CD1c-positive myeloid dendritic cell (primary cell): ENCODE measurements at regions not wholly inside any gene's neighbourhood (a gene's known extent, or its start where the extent isn't known, plus 50 kb on each side); places are given as distances from the start of the nearest gene placed in this dataset.

Experiments used
- DNase-seq: peaks from one replicate; pipeline ENCODE4 v3.0.0-alpha.2; 2016; ENCODE audit errors: extremely low spot score

DNA sequence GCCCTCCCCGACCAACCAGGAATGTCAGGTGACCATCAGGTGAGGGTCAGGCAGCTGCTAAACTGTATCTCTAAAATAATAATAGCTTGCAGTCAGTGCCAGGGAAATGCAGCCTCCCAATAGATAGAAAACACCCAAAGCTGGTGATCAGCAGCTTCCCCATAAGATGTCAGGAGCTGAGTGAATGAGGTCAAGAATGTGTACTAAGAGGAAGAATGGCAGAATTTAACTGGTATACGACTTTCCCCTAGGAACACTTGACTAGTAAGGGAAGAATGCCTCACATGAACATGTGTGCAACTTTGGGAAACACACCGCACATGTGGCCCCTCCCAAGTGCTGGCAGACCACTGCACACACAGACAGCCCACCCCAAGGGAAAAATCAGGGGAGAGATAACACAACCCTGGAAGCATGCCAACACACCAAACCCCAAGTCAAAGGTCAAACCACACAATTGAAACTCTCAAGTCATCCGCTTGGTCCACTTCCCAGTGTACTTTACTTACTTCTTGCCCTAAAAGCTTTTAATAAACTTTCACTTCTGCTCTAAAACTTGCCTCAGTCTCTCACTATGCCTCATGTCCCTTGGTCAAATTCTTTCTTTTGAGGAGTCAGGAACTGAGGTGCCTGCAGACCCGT lies 806.5 kb downstream of the OTOL1 start:
- no peak for DNase-seq

DNA sequence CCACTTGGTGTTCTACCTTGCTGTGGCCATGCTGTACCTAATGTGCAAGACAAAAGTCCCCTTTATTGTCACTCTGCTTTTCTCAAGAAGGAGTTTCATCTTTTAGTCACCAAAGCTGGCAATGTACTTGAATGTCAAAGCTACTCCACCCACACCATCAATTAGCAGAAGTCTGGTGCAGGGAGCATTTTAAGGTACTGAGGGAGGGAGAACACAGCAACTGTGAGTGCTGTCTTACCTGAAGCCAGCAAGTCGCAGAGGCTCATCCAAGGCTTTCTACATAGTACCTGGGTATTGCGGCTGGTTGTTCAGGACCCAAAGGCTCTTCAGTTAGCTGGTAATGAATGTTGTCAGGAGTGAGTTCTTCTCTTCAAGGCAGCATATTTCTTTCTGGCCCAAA lies 820.4 kb downstream of the OTOL1 start:
- no peak for DNase-seq

DNA sequence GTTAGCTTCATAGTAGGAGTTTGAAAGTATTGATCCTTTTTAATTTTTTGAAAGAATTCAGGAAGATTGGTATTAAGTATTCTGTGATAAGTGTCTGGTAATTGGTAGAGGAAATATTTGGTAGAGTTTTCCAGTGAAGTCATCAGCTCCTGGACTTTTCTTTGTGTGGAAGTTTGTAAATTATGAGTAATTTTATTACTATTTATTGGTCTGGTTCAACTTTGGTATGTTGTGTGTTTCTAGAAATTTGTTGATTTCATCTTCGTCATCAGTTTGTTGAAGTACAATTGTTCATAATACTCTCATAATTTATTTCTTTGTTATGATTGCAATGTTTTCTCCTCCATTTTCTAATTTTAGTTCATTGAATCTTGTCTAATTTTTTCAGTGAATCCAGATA lies 832.0 kb downstream of the OTOL1 start:
- no peak for DNase-seq

DNA sequence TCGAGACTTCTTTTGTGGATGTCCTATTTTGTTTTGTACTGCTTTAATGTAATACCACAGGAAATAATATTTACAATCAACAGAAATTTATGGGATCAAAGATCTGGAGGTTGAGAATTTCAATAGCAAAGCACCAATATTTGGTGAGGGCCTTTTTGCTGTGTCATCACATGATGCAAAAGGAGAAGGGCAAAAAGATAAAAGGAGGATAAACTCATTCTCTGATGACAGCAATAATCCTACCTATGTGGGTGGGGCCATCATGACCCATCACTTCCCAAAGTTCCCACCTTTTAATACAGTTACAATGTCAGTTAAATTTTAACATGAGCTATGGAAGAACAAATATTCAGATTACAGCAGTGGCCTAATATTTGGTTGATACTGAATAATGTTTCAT lies 832.9 kb downstream of the OTOL1 start:
- no peak for DNase-seq

DNA sequence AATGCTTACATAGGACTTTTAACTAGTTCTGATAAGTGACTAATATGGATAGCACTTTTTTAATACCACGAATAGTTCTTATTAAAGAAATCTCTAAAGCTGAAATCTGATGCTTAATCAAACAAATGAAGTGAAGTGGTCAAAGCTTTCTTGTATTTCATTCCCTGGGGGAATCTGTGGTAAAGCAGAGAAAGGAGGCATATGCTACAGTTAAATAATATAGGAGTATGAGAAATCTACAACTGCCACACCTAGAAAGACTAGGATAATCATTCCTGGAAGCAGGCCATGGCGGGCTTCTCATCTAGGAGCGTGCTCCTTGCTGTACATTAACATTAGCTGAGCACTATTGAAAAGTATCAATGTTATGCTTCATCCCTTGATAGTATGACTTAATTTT lies 835.7 kb downstream of the OTOL1 start:
- no peak for DNase-seq

DNA sequence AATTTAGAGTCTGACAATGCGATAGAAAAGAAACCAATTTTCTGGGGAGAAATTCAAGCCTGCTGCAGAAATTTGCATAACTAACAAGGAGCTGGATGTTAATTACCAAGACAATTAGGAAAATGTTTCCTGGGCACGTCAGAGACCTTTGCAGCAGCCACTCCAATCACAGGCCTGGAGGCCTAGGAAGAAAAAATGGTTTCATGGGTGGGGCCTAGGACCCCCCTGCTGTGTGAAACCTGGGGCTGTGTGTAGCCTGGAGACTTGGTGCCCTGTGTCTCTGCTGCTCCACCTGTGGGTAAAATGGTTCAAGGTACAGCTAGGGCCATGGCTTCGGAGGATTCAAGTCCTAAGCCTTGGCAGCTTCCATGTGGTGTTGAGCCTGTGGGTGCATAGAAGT lies 837.9 kb downstream of the OTOL1 start:
- DNase-seq: no peak

- DNase-seq: no peak
These were observed 841.0 kb downstream of the OTOL1 start for GRCh38 chr3:162337630-162338029.

GRCh38 chr3:162338514-162338913 lies 841.9 kb downstream of the OTOL1 start:
- DNase-seq: no peak

GRCh38 chr3:162348912-162349311 lies 852.3 kb downstream of the OTOL1 start:
- DNase-seq: no peak

DNA sequence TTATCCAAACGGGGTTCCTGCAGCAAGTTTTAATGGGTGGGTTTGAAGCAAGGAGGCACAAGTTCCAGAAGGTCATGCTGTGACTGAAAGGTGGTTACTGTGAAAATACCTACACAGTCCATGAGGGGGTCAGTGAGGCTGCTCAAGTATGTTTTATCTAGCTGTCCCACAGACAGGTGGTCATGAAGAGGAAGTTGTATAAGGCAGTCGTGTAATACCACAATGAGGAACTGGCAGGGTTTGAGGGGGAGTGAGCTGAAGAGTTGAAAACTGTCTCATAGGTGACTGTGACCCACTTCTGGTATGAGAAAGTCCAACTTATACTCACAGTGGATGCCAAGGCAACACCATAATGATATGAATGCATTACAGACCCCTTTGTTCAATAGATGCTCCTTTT lies 856.8 kb downstream of the OTOL1 start:
- no peak for DNase-seq

DNA sequence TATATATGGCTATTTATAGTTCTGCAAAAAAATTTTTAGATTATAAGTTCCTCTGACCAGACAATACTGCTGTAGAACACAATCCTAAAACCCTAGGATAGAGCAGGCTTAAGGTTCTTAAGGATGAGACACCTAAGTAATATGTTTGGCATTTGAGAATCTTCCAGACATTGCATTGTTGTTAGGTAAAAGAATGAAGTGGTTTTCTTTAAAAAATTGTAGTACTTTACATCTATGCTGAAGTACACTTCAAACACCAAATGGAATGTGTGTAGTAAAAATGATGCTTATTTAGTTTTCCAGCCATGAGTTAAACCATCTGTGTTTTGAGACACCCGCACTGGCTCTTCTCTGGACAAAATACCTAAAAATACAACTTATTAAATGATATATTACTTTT lies 857.7 kb downstream of the OTOL1 start:
- DNase-seq: no peak

DNA sequence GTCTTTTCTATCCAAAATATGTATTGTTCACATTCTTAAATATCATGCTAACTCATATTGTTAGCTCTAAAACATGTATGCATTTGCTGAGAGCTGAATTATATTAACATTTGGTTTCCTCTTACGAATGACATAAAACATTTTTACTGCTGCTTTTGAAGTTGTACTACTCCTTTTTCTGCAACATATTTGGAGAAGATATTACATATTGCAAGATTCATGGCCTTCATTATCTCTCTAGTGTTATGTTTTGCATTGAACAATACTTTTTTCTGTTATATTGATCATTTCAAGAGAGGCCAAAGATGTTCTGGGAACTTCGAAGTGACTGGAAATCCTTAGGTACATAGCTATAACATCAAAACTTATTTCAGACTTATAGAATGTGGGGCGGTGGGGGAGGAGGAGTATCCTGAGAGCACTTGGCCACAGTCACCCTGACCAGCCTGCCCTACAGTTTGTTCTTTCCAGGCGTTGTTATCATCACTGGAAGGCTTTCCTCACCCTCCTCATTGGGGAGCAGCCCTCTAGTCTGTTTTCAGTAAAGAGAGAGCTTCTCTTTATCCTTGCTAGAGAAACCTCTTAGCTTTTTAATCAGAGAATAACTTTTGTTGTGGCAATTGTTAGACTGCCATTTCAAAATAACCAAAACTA lies 868.6 kb downstream of the OTOL1 start:
- DNase-seq: no peak

GRCh38 chr3:162366166-162366766 lies 869.7 kb downstream of the OTOL1 start:
- no peak for DNase-seq

DNA sequence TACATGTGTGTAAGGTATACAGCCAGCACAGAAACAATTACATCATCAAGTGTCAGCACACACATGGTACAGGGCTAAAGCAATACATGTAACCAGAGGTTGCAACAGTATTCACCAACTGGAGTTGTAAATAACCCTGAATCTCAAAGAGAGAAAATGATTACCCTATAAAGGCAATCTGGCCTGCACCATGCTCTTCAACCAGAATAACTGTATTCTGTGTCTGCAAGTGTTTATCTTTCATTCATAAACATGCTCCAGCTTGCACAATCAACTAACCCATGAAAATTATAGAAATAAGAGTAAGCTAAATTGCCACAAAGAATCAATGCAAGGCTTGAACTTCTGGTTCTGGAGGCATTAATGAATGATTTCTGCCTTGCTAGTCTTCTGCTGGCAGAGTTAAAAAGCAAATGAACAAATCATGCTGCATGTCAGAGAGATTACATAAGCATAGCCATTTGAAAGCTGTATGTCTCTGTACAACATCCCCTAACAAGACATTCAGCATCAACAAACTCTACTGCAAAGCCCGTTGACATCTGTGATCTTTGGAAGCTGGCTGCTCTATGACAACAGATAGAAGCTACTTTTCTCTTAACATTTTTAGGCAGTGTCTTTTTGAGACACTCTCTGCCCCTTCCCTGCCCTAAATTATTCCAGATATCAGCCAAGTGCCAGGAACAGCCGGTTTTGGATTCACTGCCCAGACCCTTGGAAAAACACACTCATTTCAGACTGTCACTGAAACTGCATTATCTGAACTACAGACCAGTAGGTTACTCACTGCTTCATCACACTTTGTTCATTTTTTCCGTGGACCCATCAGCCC lies 871.0 kb downstream of the OTOL1 start:
- no peak for DNase-seq

DNA sequence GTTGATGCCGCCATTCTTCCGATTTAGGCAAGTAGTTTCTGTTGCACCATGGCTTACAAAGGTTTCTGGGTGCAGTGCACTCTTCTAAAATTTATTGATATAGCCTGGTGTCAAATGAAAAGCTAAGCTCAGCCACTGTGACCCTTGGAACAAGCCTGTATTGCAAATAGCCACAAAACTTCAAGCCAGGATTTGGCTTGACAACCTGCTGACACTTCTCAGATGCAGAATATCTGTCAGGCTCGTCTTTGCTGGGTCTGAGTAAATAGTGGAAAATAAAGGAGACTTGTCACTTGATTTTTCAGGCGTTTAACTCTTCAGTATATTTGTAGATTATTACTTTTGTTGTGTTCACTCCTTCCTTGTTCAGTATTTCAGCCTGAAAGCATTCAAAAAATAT lies 871.8 kb downstream of the OTOL1 start:
- no peak for DNase-seq

- no peak for DNase-seq
These were observed 872.7 kb downstream of the OTOL1 start for GRCh38 chr3:162369306-162369705.

DNA sequence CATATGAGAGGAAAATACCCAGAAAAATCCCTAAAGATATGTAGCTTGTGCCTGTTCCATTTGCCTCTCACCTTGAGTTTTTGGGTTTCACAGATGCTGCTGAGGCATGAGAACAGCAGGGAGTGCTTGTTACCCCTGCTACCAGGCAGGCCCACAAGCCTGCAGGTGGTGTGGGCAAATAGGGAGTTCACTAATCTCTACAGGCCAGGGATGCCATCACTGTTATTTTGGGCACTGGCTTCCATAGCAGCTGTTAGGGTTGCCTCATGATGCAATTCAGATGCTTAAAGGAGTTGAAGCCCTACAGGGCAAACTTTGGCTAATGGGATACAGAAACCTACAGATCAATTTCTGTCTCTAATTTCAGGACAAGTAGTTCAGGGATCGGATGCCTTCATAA lies 873.5 kb downstream of the OTOL1 start:
- DNase-seq: no peak

DNA sequence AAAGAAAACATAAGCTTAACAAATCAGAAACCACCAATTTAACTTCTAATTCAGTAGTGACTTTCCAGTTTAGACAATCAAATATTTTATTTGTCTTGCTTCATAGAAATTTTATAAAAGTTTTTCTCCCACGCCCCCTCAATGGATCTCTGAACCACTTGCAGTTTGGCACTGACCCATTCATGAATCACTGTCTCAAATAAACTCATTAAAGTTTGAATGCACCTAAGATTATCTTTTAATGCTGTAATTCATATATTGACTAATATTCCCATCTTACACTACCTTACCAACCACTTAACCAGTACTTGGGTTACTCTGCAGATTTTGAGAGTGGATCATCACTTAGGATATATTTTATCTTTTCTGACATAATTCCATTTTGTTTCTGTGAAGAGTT lies 880.2 kb downstream of the OTOL1 start:
- no peak for DNase-seq

GRCh38 chr3:162377608-162378007 lies 881.0 kb downstream of the OTOL1 start:
- no peak for DNase-seq

DNA sequence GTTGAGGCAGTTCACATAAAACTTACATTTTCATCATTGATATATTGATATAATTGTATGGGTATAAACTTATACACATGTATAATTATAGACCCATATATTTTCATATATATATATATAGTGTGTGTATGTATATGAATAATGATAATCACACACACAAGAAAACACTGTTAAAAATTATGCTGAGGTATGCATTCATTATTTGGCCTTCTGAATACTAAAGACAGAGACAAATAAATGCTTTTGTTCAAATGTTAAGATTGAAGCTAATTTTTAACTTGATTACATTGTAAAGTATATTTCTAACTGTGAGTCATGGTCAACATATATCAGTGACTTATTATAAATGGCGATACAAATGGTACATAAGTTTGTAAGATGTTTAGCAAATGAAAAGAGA lies 888.8 kb downstream of the OTOL1 start:
- no peak for DNase-seq

GRCh38 chr3:162390891-162391290 lies 894.3 kb downstream of the OTOL1 start:
- DNase-seq: no peak

GRCh38 chr3:162391301-162391700 lies 894.7 kb downstream of the OTOL1 start:
- DNase-seq: no peak

GRCh38 chr3:162395496-162395895 lies 898.9 kb downstream of the OTOL1 start:
- no peak for DNase-seq
